ENCODE measurements at regions not wholly inside any gene's neighbourhood (a gene's known extent, or its start where the extent isn't known, plus 50 kb on each side); places are given as distances from the start of the nearest gene placed in this dataset.

DNA sequence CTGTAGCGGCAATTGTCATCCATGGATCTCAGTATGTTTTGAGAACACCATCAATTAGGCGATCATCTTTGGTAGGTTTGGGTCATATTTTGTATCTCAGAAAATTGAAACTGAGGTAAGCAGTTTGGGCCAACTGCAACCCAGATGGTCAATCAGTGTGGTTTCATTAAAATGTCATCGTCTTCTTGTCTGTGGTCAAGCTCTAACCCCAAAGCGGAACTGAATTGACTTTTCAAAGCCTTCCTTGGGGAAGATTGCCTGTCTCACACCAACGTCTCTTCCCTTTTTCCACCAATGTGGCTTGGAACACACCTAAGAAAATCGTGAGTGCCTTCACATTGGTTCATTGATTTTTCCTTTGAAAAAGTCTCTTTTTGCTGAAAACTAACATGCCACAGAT is 56.3 kb upstream of the UBAC2 start:
- H3K4me1 Mint-ChIP-seq, result no peaks in the 10 kb centered on the region
- H3K9me3 Mint-ChIP-seq, result no peaks in the 10 kb centered on the region
- DNase-seq (no peak), ATAC-seq (no peak)
- H3K27me3 Mint-ChIP-seq, result no peaks in the 10 kb centered on the region
- no peak overlapping the region for H3K4me3 Mint-ChIP-seq
- H3K27ac Mint-ChIP-seq, result no peak overlapping the region

DNA sequence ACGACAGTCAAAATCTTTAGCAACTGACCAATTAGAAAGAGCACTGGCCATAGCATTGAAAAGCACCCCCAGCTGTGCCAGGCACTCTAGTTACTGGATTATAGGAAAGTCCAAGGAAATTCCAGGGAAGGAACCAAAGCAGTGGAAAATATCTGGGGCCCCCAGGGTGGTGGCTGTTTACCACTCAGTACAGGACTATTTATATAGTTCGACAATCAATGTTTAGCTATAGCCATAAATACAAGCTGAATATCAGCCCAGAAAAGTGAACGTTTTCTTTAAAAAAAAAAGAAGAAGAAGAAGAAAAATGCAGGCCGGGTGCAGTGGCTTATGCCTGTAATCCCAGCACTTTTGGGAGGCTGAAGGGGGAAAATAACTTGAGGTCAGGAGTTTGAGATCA is 55.2 kb upstream of the UBAC2 start:
- Mint-ChIP-seq H3K9me3 (peaks cover 5 to 6% of the 10 kb centered on the region in 2 donors), H3K27me3 (no peaks in the 10 kb centered on the region), H3K4me1 (peaks cover 5% of the 10 kb centered on the region), H3K4me3 (no peak overlapping the region), H3K27ac (no peak overlapping the region)
- DNase-seq, result no peak
- ATAC-seq, result no peak

DNA sequence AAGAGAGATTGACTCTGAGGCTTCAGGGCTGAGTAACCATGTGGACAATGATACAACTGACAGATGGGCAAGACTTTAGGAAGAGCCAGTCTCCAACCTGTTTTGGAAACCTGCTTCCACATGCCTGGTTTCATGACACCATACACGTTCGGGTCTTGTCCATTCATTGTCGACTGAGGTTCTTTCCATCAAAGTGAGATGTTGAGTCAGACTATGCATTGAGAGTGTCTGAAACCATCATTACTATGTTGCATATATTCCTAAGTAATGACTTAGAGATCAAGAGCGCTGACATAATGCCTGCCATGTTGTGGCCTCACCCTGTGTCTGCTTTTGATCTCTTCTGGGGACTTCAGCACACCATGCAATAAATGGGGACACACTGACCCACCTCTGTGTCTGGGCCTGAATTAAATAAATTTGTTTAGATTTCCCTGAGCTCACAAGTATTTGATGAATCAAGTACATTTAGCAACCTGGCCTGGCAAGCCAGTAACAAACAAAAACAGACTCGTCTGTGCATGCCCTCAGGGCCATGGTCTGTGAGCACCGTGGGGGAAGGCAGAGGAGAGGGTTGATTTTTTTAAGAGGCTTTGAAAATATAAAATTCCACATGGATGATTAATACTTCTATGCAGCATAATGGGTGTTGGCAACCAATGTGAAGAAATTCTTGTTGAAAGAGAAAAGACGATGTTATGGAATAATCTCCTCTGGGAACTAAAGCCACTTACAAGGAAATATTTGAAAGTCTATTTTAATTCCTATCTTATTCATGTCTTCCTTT is 49.9 kb upstream of the UBAC2 start:
- DNase-seq (no peak), ATAC-seq (no peak)
- H3K4me1 Mint-ChIP-seq, result peaks cover 19% of the 10 kb centered on the region
- H3K27ac Mint-ChIP-seq, result no peak overlapping the region
- peaks cover 5 to 7% of the 10 kb centered on the region in 2 donors for H3K9me3 Mint-ChIP-seq
- no peaks in the 10 kb centered on the region for H3K27me3 Mint-ChIP-seq
- H3K4me3 Mint-ChIP-seq, result no peak overlapping the region
